MM.1S (cell line): ENCODE measurements at regions not wholly inside any gene's neighbourhood (a gene's known extent, or its start where the extent isn't known, plus 50 kb on each side); places are given as distances from the start of the nearest gene placed in this dataset.

Experiments
- CTCF ChIP-seq: fragments of 300-600 bp; sonication (generic); IDR thresholded peaks from 2 replicates; pipeline ENCODE4 v1.5.1; 2016; ENCODE audit warnings: antibody characterized with exemption, low read length, mixed read lengths
- EZH2 ChIP-seq: fragments of 300-600 bp; sonication (generic); optimal IDR thresholded peaks from 2 replicates; pipeline ENCODE3; 2017; ENCODE audit warnings: low read depth, mild to moderate bottlenecking, antibody characterized with exemption, low read length, mixed read lengths
- EZH2phosphoT487 ChIP-seq: fragments of 300-600 bp; sonication (generic); IDR thresholded peaks from 2 replicates; pipeline ENCODE4 v1.6.1; 2018; ENCODE audit warnings: antibody characterized with exemption, low read length

GRCh38 chrX:95666056-95666455 is 1018.6 kb upstream of the DIAPH2 start:
- TF ChIP-seq CTCF, result no peak
- no peak for TF ChIP-seq EZH2
- TF ChIP-seq EZH2phosphoT487, result no peak
